ENCODE measurements at regions not wholly inside any gene's neighbourhood (a gene's known extent, or its start where the extent isn't known, plus 50 kb on each side); places are given as distances from the start of the nearest gene placed in this dataset.

GRCh38 chr4:41428601-41429279, 109.2 kb upstream of the LIMCH1 start:
- TF ChIP-seq EZH2 (IDR thresholded peaks at IDR 0.05; ENCODE audit: low read length, unreplicated experiment) (no peak), CTCF (conservative IDR thresholded peaks at IDR 0.05; ENCODE audit: low read depth, low read length) (no peak), EZH2phosphoT487 (IDR thresholded peaks at IDR 0.05; ENCODE audit: borderline replicate concordance, low read length) (no peak)

All from PC-3 (cell line).